Thoracic aorta (tissue), 2 donors: ENCODE measurements at regions not wholly inside any gene's neighbourhood (a gene's known extent, or its start where the extent isn't known, plus 50 kb on each side); places are given as distances from the start of the nearest gene placed in this dataset.
"Not testable (repeated sequence)": the region's sequence is repeated elsewhere in the genome, so short reads cannot be mapped to it uniquely, and the experiment has no call there.

Experiments used
- ATAC-seq: fragments of 150-250 bp; one replicate; pipeline ENCODE4 v1.8.0; 2017; ENCODE audit warnings: low read depth; ENCODE audit not compliant: insufficient number of reproducible peaks, low FRiP score
- DNase-seq: peaks from one replicate; pipeline ENCODE4 v3.0.0-alpha.2; 2020; ENCODE audit warnings: low spot score
- H3K27ac ChIP-seq, 2 donors: fragments of 200-600 bp; sonication (generic); 1 replicate in 1 of 2; 2 replicates in 1 of 2; pipeline ENCODE4 v1.5.1; 2016; ENCODE audit warnings: mild to moderate bottlenecking in 2 of 2, moderate library complexity in 2 of 2
- H3K27me3 ChIP-seq: fragments of 200-600 bp; sonication (generic); replicated peaks from 2 replicates; pipeline ENCODE4 v1.6.0; 2016; ENCODE audit warnings: mild to moderate bottlenecking; ENCODE audit not compliant: insufficient read depth
- H3K36me3 ChIP-seq: fragments of 200-600 bp; sonication (generic); one replicate; pipeline ENCODE4 v1.5.1; 2016
- H3K4me1 ChIP-seq, 2 donors: fragments of 200-600 bp; sonication (generic); 1 replicate in 1 of 2; 2 replicates in 1 of 2; pipeline versions ENCODE4 v1.5.1 to v1.6.0; 2016; ENCODE audit warnings: low read depth in 2 of 2, mild to moderate bottlenecking in 1 of 2; ENCODE audit not compliant: control insufficient read depth in 1 of 2
- H3K4me3 ChIP-seq: fragments of 200-600 bp; sonication (generic); 2 replicates; pipeline ENCODE4 v1.5.1; 2016; ENCODE audit warnings: mild to moderate bottlenecking
- H3K9me3 ChIP-seq: fragments of 200-600 bp; sonication (generic); 2 replicates; pipeline ENCODE4 v1.5.1; 2016
- CTCF ChIP-seq: fragments of 200-600 bp; sonication (generic); IDR thresholded peaks from one replicate; pipeline ENCODE4 v1.5.1; 2019; ENCODE audit warnings: antibody characterized with exemption

GRCh38 chr16:58863761-58864160 lies 129.6 kb upstream of the GOT2 start:
- ATAC-seq, result no peak
- no peak for TF ChIP-seq CTCF
- no peaks in the 10 kb centered on the region for H3K27me3 ChIP-seq

GRCh38 chr16:58863042-58863441 lies 128.9 kb upstream of the GOT2 start:
- Histone ChIP-seq H3K9me3 (no peaks in the 10 kb centered on the region), H3K4me1 (no peaks in the 10 kb centered on the region), H3K27ac (no peak overlapping the region), H3K4me3 (no peak overlapping the region), H3K27me3 (no peaks in the 10 kb centered on the region), H3K36me3 (no peaks in the 10 kb centered on the region)
- ATAC-seq (no peak), DNase-seq (no peak)
- TF ChIP-seq CTCF, result no peak

More at GRCh38 chr16:58863761-58864160, 129.6 kb upstream of the GOT2 start:
- Histone ChIP-seq H3K36me3 (no peaks in the 10 kb centered on the region), H3K4me1 (no peaks in the 10 kb centered on the region), H3K27ac (no peak overlapping the region), H3K4me3 (no peak overlapping the region), H3K9me3 (no peaks in the 10 kb centered on the region)
- DNase-seq, result no peak

- Histone ChIP-seq H3K4me3 (no peak overlapping the region), H3K4me1 (no peaks in the 10 kb centered on the region), H3K9me3 (no peaks in the 10 kb centered on the region), H3K36me3 (no peaks in the 10 kb centered on the region), H3K27me3 (no peaks in the 10 kb centered on the region), H3K27ac (no peak overlapping the region)
- no peak for ATAC-seq
- no peak for DNase-seq
- no peak for TF ChIP-seq CTCF
These were observed 128.4 kb upstream of the GOT2 start for GRCh38 chr16:58862334-58863021.

- no peaks in the 10 kb centered on the region for H3K36me3 ChIP-seq
- no peaks in the 10 kb centered on the region for H3K9me3 ChIP-seq
- no peak for ATAC-seq
- no peak overlapping the region for H3K4me3 ChIP-seq
- H3K27me3 ChIP-seq, result no peaks in the 10 kb centered on the region
- DNase-seq, result no peak
- no peak for TF ChIP-seq CTCF
- H3K27ac ChIP-seq, result no peak overlapping the region
- no peaks in the 10 kb centered on the region for H3K4me1 ChIP-seq
These were observed 126.0 kb upstream of the GOT2 start for GRCh38 chr16:58859958-58860669.

- H3K9me3 ChIP-seq, ATAC-seq, H3K4me3 ChIP-seq, H3K4me1 ChIP-seq, H3K27me3 ChIP-seq, DNase-seq, H3K36me3 ChIP-seq, H3K27ac ChIP-seq: not testable (repeated sequence)
These were observed 124.5 kb upstream of the GOT2 start for GRCh38 chr16:58858577-58858976.
